T-helper 2 cell treated with Interferon-gamma antibody and Interleukin-4, amounts not matched to agents 5 μg/mL and 100 μg/mL, for 36 hours (primary cell): ENCODE measurements at regions not wholly inside any gene's neighbourhood (a gene's known extent, or its start where the extent isn't known, plus 50 kb on each side); places are given as distances from the start of the nearest gene placed in this dataset.
"Not testable (repeated sequence)": the region's sequence is repeated elsewhere in the genome, so short reads cannot be mapped to it uniquely, and the experiment has no call there.

Source experiments
- DNase-seq: peaks from one replicate; pipeline ENCODE4 v3.0.0; 2021; ENCODE audit warnings: low spot score
- H3K27ac Mint-ChIP-seq: one replicate; pipeline ENCODE4 v1.8.0; 2021; ENCODE audit warnings: mild to moderate bottlenecking, mixed read lengths
- H3K27me3 Mint-ChIP-seq: one replicate; pipeline ENCODE4 v1.8.0; 2021; ENCODE audit warnings: low read depth, mixed read lengths
- H3K36me3 Mint-ChIP-seq: one replicate; pipeline ENCODE4 v1.8.0; 2021; ENCODE audit warnings: low read depth, mixed read lengths
- H3K4me1 Mint-ChIP-seq: one replicate; pipeline ENCODE4 v1.8.0; 2021; ENCODE audit warnings: low read depth, mixed read lengths
- H3K4me3 Mint-ChIP-seq: one replicate; pipeline ENCODE4 v1.8.0; 2022; ENCODE audit warnings: mild to moderate bottlenecking, moderate library complexity, mixed read lengths
- H3K9me3 Mint-ChIP-seq: one replicate; pipeline ENCODE4 v1.8.0; 2021; ENCODE audit warnings: mixed read lengths

DNA sequence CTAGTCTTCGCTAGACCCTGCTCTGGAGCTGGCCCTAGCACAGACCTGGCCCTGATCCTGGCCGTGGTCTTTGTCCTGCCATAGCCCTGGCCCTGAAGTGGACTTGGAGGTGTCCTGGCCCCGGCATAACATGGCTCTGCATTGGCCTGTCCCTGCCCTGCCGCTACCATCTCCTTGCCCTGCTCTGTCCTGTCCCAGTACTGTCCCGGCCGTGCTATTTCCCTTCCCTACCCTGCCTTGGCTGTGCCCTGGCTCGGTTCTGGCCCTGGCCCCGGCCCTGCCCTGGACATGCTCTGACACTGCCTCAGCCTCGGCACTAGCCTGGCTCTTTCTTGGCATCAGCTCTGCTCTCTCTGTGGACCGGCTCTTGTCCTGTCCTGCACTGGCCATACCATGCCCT, 331.8 kb upstream of the PLGLB1 start:
- H3K9me3 Mint-ChIP-seq, H3K27me3 Mint-ChIP-seq, H3K4me1 Mint-ChIP-seq, H3K4me3 Mint-ChIP-seq, H3K36me3 Mint-ChIP-seq, H3K27ac Mint-ChIP-seq, DNase-seq: not testable (repeated sequence)

DNA sequence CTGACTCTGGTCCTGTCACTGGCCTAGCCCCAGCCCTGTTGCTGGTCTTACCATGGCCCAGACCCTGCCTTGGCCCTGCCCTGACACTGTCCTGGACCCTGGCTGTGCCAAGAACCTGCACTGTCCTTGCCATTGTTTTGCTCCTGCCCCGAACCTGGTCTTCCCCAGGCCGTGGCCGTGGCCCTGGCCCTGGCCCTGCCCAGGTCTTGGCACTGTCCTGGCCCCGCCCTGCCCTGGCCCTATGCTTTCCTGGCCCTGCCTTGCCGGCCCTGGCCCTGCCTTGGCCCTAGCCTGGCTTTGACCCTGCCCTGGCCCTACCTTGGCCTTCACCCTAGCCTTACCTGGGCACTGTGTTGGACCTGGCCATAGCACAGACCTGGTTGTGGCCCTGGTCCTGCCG, 332.5 kb upstream of the PLGLB1 start:
- H3K4me1 Mint-ChIP-seq, H3K36me3 Mint-ChIP-seq, H3K9me3 Mint-ChIP-seq, DNase-seq, H3K4me3 Mint-ChIP-seq, H3K27ac Mint-ChIP-seq, H3K27me3 Mint-ChIP-seq: not testable (repeated sequence)

DNA sequence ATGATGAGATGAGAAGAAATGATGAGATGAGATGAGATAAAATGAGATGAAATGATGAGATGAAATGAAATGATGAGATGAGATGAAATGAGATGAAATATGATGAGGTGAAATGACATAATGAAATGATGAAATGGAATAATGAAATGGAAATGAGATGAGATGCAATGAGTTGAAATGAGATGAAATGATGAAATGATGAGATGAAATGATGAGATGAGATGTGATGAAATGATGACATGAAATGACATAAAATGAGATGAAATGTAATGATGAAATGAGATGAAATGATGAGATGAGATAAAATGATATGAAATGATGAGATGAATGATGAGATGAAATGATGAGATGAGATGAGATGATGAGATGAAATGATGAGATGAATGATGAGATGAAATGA, 338.6 kb upstream of the PLGLB1 start:
- H3K36me3 Mint-ChIP-seq, H3K9me3 Mint-ChIP-seq, DNase-seq, H3K27ac Mint-ChIP-seq, H3K4me1 Mint-ChIP-seq, H3K4me3 Mint-ChIP-seq, H3K27me3 Mint-ChIP-seq: not testable (repeated sequence)

- not testable (repeated sequence) for H3K36me3 Mint-ChIP-seq, H3K27me3 Mint-ChIP-seq, H3K4me1 Mint-ChIP-seq, H3K4me3 Mint-ChIP-seq, H3K9me3 Mint-ChIP-seq, DNase-seq, H3K27ac Mint-ChIP-seq
Observed at GRCh38 chr2:87360927-87361326, 339.3 kb upstream of the PLGLB1 start.

DNA sequence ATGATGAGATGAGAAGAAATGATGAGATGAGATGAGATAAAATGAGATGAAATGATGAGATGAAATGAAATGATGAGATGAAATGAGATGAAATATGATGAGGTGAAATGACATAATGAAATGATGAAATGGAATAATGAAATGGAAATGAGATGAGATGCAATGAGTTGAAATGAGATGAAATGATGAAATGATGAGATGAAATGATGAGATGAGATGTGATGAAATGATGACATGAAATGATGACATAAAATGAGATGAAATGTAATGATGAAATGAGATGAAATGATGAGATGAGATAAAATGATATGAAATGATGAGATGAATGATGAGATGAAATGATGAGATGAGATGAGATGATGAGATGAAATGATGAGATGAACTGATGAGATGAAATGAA, 340.2 kb upstream of the PLGLB1 start:
- DNase-seq, H3K4me1 Mint-ChIP-seq, H3K9me3 Mint-ChIP-seq, H3K27me3 Mint-ChIP-seq, H3K4me3 Mint-ChIP-seq, H3K27ac Mint-ChIP-seq, H3K36me3 Mint-ChIP-seq: not testable (repeated sequence)

- DNase-seq, H3K27ac Mint-ChIP-seq, H3K4me1 Mint-ChIP-seq, H3K36me3 Mint-ChIP-seq, H3K4me3 Mint-ChIP-seq, H3K9me3 Mint-ChIP-seq, H3K27me3 Mint-ChIP-seq: not testable (repeated sequence)
Observed at GRCh38 chr2:87364379-87364778, 342.7 kb upstream of the PLGLB1 start.

- DNase-seq, H3K4me1 Mint-ChIP-seq, H3K4me3 Mint-ChIP-seq, H3K27me3 Mint-ChIP-seq, H3K36me3 Mint-ChIP-seq, H3K9me3 Mint-ChIP-seq, H3K27ac Mint-ChIP-seq: not testable (repeated sequence)
Observed at GRCh38 chr2:87365038-87365437, 343.4 kb upstream of the PLGLB1 start.

DNA sequence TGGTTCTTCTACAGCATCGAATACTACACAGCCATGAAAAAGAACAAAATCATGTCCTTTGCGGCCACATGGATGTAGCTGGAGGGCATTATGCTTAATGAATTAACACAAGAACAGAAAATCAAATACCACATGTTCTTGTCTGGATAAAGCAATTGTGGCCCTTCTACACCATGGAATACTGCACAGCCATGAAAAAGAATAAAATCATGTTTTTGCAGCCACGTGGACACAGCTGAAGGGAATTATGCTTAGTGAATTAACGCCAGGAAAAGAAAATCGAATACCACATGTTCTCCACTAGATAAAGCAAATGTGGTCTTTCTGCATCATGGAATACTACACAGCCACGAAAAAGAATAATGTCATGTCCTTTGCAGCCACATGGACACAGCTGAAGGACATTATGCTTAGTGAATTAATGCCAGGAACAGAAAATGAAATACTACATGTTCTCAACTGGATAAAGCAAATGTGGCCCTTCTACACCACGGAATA, 361.8 kb upstream of the PLGLB2 start:
- not testable (repeated sequence) for H3K4me1 Mint-ChIP-seq, H3K4me3 Mint-ChIP-seq, H3K27ac Mint-ChIP-seq, H3K27me3 Mint-ChIP-seq, DNase-seq, H3K9me3 Mint-ChIP-seq, H3K36me3 Mint-ChIP-seq

- H3K4me1 Mint-ChIP-seq, H3K9me3 Mint-ChIP-seq, DNase-seq, H3K27ac Mint-ChIP-seq, H3K4me3 Mint-ChIP-seq, H3K36me3 Mint-ChIP-seq, H3K27me3 Mint-ChIP-seq: not testable (repeated sequence)
Observed at GRCh38 chr2:87395784-87396183, 352.1 kb upstream of the PLGLB2 start.

DNA sequence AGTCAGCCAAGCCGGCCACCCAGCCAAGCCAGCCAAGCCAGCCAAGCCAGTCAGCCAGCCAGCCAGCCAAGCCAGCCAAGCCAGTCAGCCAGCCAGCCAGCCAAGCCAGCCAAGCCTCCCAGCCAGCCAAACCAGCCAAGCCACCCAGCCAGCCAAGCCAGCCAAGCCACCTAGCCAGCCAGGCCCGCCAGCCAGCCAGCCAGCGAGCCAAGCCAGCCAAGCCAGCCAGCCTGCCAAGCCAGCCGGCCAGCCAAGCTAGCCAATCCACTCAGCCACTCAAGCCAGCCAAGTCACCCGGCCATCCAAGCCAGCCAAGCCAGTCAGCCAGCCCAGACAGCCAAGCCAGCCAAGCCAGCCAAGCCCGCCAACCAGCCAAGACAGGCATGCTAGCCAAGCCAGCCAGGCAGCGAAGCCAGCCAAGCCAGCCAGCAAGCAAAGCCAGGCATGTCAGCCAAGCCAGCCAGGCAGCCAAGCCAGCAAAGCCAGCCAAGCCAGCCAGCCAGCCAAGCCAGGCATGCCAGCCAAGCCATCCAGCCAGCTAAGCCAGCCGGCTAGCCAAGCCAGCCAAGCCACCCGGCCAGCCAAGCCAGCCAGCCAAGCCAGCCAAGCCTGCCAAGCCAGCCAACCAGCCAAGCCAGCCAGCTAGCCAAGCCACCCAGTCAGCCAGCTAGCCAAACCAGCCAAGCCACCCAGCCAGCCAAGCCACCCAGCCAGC, 351.2 kb upstream of the PLGLB2 start:
- H3K9me3 Mint-ChIP-seq, H3K27me3 Mint-ChIP-seq, DNase-seq, H3K4me1 Mint-ChIP-seq, H3K4me3 Mint-ChIP-seq, H3K27ac Mint-ChIP-seq, H3K36me3 Mint-ChIP-seq: not testable (repeated sequence)

DNA sequence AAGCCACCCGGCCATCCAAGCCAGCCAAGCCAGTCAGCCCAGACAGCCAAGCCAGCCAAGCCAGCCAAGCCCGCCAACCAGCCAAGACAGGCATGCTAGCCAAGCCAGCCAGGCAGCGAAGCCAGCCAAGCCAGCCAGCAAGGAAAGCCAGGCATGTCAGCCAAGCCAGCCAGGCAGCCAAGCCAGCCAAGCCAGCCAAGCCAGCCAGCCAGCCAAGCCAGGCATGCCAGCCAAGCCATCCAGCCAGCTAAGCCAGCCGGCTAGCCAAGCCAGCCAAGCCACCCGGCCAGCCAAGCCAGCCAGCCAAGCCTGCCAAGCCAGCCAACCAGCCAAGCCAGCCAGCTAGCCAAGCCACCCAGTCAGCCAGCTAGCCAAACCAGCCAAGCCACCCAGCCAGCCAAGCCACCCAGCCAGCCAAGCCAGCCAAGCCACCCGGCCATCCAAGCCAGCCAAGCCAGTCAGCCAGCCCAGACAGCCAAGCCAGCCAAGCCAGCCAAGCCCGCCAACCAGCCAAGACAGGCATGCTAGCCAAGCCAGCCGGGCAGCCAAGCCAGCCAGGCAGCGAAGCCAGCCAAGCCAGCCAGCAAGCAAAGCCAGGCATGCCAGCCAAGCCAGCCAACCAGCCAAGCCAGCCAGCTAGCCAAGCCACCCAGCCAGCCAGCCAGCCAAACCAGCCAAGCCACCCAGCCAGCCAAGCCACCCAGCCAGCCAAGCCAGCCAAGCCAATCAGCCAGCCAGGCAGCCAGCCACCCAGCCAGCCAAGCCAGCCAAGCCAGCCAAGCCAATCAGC, 350.4 kb upstream of the PLGLB2 start:
- not testable (repeated sequence) for H3K4me1 Mint-ChIP-seq, H3K9me3 Mint-ChIP-seq, DNase-seq, H3K27ac Mint-ChIP-seq, H3K36me3 Mint-ChIP-seq, H3K4me3 Mint-ChIP-seq, H3K27me3 Mint-ChIP-seq

GRCh38 chr2:87398567-87399305, 349.2 kb upstream of the PLGLB2 start:
- not testable (repeated sequence) for DNase-seq, H3K36me3 Mint-ChIP-seq, H3K27ac Mint-ChIP-seq, H3K4me3 Mint-ChIP-seq, H3K4me1 Mint-ChIP-seq, H3K27me3 Mint-ChIP-seq, H3K9me3 Mint-ChIP-seq

- no peaks in the 10 kb centered on the region for H3K4me1 Mint-ChIP-seq
- H3K4me3 Mint-ChIP-seq, result no peak overlapping the region
- no peak for DNase-seq
- no peaks in the 10 kb centered on the region for H3K36me3 Mint-ChIP-seq
- H3K9me3 Mint-ChIP-seq, result peaks cover 3% of the 10 kb centered on the region
- no peaks in the 10 kb centered on the region for H3K27me3 Mint-ChIP-seq
- no peak overlapping the region for H3K27ac Mint-ChIP-seq
Observed at GRCh38 chr2:87401726-87402345, 346.1 kb upstream of the PLGLB2 start.

DNA sequence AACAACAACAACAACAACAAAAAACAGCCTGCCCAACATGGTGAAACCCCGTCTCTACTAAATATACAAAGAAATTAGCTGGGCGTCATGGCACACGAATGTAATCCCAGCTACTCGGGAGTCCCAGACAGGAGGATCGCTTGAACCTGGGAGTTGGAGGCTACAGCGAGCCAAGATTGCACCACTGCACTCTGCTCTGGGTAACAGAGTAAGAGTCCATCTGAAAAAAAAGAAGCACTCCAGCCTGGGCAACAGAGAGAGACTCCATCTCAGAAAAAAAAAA, 344.1 kb upstream of the PLGLB2 start:
- H3K4me1 Mint-ChIP-seq, result no peaks in the 10 kb centered on the region
- H3K4me3 Mint-ChIP-seq, result no peak overlapping the region
- H3K9me3 Mint-ChIP-seq, result peaks cover 3% of the 10 kb centered on the region
- H3K27me3 Mint-ChIP-seq, result no peaks in the 10 kb centered on the region
- H3K27ac Mint-ChIP-seq, result no peak overlapping the region
- no peak for DNase-seq
- H3K36me3 Mint-ChIP-seq, result no peaks in the 10 kb centered on the region
